ENCODE measurements at regions not wholly inside any gene's neighbourhood (a gene's known extent, or its start where the extent isn't known, plus 50 kb on each side); places are given as distances from the start of the nearest gene placed in this dataset.

DNA sequence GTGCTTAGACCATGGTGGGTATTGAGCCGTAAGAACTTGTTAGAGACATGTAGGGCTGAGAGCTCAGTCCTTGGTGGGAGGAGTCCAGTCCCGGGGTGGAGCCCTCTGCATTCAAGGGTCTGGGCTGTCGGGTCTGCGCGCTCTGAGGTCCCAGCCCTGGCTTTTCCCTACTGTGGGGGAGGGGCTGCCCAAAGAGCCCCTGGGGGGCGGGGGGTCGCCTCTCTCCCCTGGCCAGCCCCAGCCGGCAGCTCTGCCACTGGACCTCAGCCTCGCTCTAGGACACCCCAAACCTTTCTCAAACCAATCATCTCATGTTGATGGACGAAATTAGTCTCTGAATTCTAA, 1006.4 kb downstream of the BRD1 start:
- dilution Hi-C loops (cut with HindIII; ENCODE audit: low sequenced_read_pairs, unreplicated experiment) = no loop called here
- no peak overlapping the region for H3K4me2 ChIP-seq (ENCODE audit: low read depth, low read length)
- peaks cover 57% of the 10 kb centered on the region for H3K9me3 ChIP-seq (ENCODE audit: control insufficient read depth, insufficient read depth, low read length)
- no peak overlapping the region for H3K27ac ChIP-seq (ENCODE audit: insufficient read depth, low read length)
- WGBS, 2 experiments (ENCODE audit: extremely low coverage in 2 of 2, insufficient read length in 1 of 2) = 55% methylated on average over 2 of the region's 10 CpGs; no CpG with 5 or more reads in 1 of the 2 experiments
- no peak overlapping the region for H3K14ac ChIP-seq (replicated peaks; ENCODE audit: low read depth, low read length)
- H2AFZ ChIP-seq (replicated peaks; ENCODE audit: low read length, poor library complexity) = no peak overlapping the region
- ChIA-PET POLR2A (ENCODE audit: unreplicated experiment) (no interaction called here), CTCF (no interaction called here)
- no peak overlapping the region for H2AK5ac ChIP-seq (ENCODE audit: low read depth, low read length)
- TF ChIP-seq RCOR1 (IDR thresholded peaks at IDR 0.05; ENCODE audit: insufficient replicate concordance, low read length) = no peak
- TF ChIP-seq MXI1 (IDR thresholded peaks at IDR 0.05; ENCODE audit: borderline replicate concordance, low read depth, low read length) = no peak
- no peak for TF ChIP-seq CEBPB (IDR thresholded peaks at IDR 0.05; ENCODE audit: low read depth, low read length)
- no peak for TF ChIP-seq SMC3 (IDR thresholded peaks at IDR 0.05; ENCODE audit: low read depth, low read length)
- TF ChIP-seq POLR2A (IDR thresholded peaks at IDR 0.05; ENCODE audit: low read depth, low read length) = no peak
- TF ChIP-seq CHD1 (IDR thresholded peaks at IDR 0.05; ENCODE audit: low read depth, low read length) = no peak
- no peak for TF ChIP-seq NFE2L2 (IDR thresholded peaks at IDR 0.05; ENCODE audit: low read depth, low read length)
- no peak for TF ChIP-seq USF2 (IDR thresholded peaks at IDR 0.05; ENCODE audit: low read depth, low read length)
- no peak for TF ChIP-seq MAFK (IDR thresholded peaks at IDR 0.05; ENCODE audit: low read depth, low read length)
- TF ChIP-seq CTCF (conservative IDR thresholded peaks at IDR 0.05; ENCODE audit: low read depth, low read length) = no peak
- TF ChIP-seq RAD21 (IDR thresholded peaks at IDR 0.05; ENCODE audit: low read length) = no peak
- TF ChIP-seq ELK1 (IDR thresholded peaks at IDR 0.05; ENCODE audit: borderline replicate concordance, low read depth, low read length) = no peak
- TF ChIP-seq BHLHE40 (IDR thresholded peaks at IDR 0.05; ENCODE audit: low read depth, low read length) = no peak
- no peak for TF ChIP-seq RFX5 (IDR thresholded peaks at IDR 0.05; ENCODE audit: low read depth, low read length)
- TF ChIP-seq FOS (IDR thresholded peaks at IDR 0.05; ENCODE audit: low read depth, low read length) = no peak
- no peak for TF ChIP-seq MAZ (IDR thresholded peaks at IDR 0.05; ENCODE audit: borderline replicate concordance, low read depth, low read length)
- no peak for DNase-seq
- no peak overlapping the region for H4K91ac ChIP-seq (ENCODE audit: insufficient read depth, low read depth, low read length)
- H3K23ac ChIP-seq (ENCODE audit: low read depth, low read length) = no peak overlapping the region
- no peaks in the 10 kb centered on the region for H3K79me1 ChIP-seq (ENCODE audit: low read depth in 1 of 2, low read length in 2 of 2)
- no peaks in the 10 kb centered on the region for H3K9me1 ChIP-seq (ENCODE audit: insufficient read depth, low read length)
- no peak overlapping the region for H4K8ac ChIP-seq (ENCODE audit: low read depth in 2 of 2, low read length in 2 of 2)
- H4K5ac ChIP-seq (ENCODE audit: low read depth, low read length) = no peak overlapping the region
- no peak overlapping the region for H2BK120ac ChIP-seq (ENCODE audit: low read depth, low read length)
- no peak overlapping the region for H2BK15ac ChIP-seq (ENCODE audit: low read depth, low read length)
- H3K18ac ChIP-seq (ENCODE audit: low read depth, low read length) = no peak overlapping the region
- no peak overlapping the region for H2BK5ac ChIP-seq (ENCODE audit: low read depth, low read length, poor library complexity, severe bottlenecking)
- no peak overlapping the region for H3K9ac ChIP-seq (ENCODE audit: low read depth, low read length)
- H3K4ac ChIP-seq (ENCODE audit: low read depth, low read length) = no peak overlapping the region
- no peak overlapping the region for H2BK20ac ChIP-seq (ENCODE audit: low read depth, low read length)
- no peaks in the 10 kb centered on the region for H4K20me1 ChIP-seq (ENCODE audit: insufficient read depth, low read length)
- BruUV-seq (replicated peaks) = no TSS peak
- in situ Hi-C loops (cut with MboI; ENCODE audit: low sequenced_read_pairs) = no loop called here
- H3K27me3 ChIP-seq (ENCODE audit: control insufficient read depth, insufficient read depth, low read length) = no peaks in the 10 kb centered on the region
- intact Hi-C loops (cut with micrococcal nuclease) = no loop called here
- no peak overlapping the region for H2AK9ac ChIP-seq (replicated peaks; ENCODE audit: low read depth, low read length, poor library complexity)
- no peak overlapping the region for H3K56ac ChIP-seq (ENCODE audit: extremely low read depth, insufficient read depth, low read length)
- no peaks in the 10 kb centered on the region for H3K4me1 ChIP-seq (ENCODE audit: control insufficient read depth, insufficient read depth, low read length)
- ATAC-seq (ENCODE audit: low read depth) = no peak
- no peak overlapping the region for H3K4me3 ChIP-seq (ENCODE audit: insufficient read depth, low read depth, low read length)
- H3K36me3 ChIP-seq (ENCODE audit: control insufficient read depth, insufficient read depth, low read length) = no peaks in the 10 kb centered on the region

All from IMR-90 (cell line).